NCI-H1930 (cell line): ENCODE measurements at regions not wholly inside any gene's neighbourhood (a gene's known extent, or its start where the extent isn't known, plus 50 kb on each side); places are given as distances from the start of the nearest gene placed in this dataset.
"Not testable (repeated sequence)": the region's sequence is repeated elsewhere in the genome, so short reads cannot be mapped to it uniquely, and the experiment has no call there.

Source experiments
- DNase-seq, 2 experiments: peaks; one replicate each; lab custom pipeline; 2025; lab: John Stamatoyannopoulos, UW

DNA sequence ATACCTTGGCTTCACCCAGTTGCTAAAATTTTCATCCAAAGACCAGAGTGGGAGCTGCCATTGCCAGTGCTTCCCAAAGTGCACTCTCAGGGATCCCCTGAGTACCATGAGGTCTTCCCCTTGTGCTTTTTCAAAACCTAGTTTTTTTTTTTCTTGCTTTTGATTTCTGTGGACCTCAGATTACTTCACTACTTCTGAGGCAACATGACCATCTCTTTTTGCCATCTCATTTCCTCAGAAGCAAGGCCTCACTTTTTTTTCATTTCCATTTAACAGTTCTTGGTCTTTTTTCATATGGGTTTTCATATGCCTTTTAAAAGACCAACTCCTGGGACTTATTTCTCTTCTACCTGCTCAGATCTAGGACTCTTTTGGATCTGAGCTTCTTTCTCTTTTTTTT lies 64.1 kb upstream of the MMS22L start:
- DNase-seq: no peak

DNA sequence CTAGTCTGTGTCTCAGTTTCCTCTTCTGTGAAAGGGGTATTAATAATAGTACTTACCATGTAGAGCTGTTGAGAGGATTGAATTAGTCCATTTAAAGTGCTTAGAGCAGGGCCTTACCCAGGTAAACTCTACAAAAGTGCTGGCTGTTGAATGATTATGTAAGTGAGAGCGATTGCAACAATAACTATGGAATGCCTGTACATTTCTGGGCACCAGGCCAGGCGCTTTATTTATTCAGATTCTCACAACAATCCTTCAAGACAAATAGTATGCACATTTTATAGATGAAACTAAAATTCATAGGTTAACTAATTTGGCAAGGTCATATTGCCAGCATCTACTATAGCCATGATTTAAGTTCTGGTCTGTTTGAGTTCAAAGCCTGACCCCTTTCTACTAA lies 78.3 kb upstream of the MMS22L start:
- DNase-seq: no peak

DNA sequence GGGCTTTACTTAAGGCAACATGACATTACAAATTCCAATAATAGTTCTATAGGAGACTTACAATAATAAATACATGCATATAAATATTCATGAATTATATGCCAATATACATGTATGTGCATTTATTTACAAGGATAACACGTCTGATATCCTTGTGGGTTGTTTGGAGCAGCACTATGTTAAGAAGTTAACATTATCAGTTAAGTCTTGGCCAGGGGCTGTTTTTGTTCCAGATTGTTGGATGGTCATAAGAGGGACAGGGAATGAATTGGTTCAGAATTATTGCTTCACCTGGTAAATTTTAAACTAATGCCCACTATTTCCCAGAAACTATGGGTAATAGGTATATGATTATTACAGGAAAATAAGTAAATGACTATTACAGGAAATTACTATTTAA lies 81.3 kb upstream of the MMS22L start:
- DNase-seq: no peak

DNA sequence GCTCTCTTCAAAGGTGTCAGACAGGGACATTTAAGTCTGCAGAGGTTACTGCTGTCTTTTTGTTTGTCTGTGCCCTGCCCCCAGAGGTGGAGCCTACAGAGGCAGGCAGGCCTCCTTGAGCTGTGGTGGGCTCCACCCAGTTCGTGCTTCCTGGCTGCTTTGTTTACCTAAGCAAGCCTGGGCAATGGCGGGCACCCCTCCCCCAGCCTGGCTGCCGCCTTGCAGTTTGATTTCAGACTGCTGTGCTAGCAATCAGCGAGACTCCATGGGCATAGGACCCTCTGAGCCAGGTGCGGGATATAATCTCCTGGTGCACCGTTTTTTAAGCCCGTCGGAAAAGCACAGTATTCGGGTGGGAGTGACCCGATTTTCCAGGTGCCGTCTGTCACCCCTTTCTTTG lies 99.1 kb upstream of the MMS22L start:
- DNase-seq: not testable (repeated sequence)

DNA sequence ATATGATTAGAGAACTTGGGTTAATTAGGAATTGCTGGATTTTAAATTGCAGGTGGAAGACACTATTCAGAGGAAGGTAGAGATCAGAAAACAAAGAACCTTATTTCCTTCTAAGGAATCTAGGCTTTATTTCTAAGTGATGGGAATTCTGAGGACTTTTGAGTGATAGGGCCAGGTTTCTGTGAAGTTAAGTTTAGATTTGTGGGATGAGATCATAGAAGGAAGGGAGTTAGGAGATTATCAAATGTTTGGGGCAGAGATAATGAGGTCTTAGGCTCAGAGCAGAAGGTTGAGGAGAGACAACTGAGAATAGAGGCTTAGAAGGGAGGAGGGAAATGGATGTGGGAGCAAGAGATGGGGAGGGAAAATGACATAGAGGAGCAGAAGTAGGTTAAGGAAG lies 109.7 kb upstream of the MMS22L start:
- DNase-seq: no peak

DNA sequence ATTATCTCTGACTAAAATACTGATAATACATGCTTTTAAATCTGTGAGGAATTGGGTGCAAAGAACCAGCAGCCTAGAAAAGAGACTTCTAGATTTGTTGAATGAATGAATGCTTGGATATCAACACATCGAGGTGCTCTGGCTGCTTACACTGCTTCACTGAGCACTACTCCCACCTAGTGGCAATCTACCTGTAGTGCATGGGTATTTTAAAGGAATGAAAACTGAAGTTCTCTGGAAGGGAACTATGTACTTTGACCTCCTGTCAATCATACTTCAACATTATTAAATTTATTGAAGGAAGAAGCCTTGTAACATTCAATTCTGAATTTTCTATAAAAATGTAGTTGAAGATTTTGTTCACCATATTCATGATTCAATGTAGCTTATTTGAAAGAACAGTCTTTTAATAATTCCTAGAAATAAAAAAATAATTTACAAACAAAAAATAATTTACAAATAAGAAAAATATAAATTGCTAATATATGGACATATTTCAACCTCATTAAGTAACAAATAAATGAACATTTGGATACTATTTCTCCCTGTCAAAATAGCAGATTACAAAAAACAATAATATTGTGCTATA lies 111.2 kb upstream of the MMS22L start:
- peak in 1 of 2 experiments; percentile 31 for DNase-seq

DNA sequence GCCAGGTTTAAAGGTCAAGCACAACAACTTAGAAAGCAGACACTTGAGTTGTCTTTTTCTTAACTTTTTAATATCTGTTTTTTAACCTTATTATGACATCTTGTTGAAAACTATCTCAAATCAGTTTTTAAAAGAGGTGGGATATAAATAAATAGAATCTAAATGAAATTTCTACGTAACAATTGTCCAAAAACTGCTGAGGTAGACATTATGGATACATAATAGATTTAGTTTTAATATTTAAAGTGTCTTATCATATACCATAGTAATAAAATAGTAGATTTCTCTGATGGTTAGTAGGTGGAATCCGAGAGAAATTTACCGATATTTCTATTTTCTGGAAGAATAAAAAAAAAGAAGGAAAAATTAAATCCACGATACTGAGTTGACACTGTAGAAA lies 113.9 kb upstream of the MMS22L start:
- no peak for DNase-seq

DNA sequence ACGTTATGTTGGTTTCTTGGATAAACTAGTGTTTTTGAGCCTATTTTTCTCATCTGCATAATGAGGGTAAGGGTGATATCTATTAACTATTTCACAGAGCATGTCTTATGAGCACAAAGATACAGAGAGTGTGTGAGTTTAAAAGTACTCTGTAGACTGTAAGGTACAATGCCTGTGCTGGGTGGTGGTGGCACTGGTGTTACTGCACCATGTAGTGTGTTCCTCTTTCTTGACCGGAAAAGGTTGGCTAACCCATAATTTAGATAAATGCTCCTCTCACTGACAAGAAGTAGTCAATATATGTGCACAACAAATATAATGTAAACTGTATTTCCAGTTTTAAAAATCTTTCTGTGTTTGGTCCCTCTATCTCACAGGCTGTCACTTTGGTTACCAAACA lies 116.2 kb upstream of the MMS22L start:
- no peak for DNase-seq

DNA sequence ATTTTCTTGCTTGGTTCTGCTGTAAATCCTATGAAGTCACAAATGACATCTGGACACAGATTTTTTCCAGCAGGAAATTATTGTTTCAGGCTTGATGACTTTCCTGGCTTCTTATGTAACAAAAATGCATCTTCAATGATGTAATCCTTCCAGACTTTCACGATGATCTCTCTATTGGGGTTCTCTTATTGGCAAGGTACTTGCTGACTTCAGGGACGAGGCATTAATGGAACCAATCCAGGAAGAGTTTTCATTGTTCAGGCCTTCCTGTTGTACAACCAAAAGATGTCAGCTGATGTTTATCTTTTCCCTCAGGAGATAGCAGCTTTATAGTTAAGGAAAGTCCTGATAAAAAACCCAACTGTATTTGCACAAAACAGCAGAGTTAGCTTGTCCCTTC lies 118.5 kb upstream of the MMS22L start:
- DNase-seq: no peak

DNA sequence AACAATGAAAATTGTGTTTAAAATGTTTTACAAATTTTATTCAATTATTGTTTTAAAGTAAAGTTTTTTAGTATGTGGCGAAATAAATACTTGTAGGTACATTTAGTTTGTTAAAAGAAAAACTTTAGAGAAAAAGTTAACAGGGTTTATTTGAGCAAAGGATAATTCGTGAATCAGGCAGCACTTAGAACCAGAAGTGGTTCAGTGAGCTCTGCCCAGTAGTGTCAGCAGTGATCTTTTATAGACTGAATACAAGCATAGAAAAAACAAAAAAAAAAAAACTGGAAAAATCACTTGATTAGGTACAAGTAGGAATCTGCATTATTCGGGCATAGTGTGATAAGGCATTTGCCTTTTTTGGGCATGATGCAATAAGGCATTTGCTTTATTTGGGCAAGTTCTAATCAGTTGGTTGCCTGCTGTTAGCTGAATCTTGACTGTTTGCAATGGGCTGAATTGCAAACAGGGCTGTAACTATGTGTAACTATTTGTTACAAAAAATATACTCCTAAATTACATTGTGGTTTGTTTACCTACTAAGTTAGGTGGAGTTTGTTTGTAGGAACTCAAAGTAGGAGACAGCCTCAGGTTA lies 122.9 kb upstream of the MMS22L start:
- DNase-seq: peak in 1 of 2 experiments; percentile 25

DNA sequence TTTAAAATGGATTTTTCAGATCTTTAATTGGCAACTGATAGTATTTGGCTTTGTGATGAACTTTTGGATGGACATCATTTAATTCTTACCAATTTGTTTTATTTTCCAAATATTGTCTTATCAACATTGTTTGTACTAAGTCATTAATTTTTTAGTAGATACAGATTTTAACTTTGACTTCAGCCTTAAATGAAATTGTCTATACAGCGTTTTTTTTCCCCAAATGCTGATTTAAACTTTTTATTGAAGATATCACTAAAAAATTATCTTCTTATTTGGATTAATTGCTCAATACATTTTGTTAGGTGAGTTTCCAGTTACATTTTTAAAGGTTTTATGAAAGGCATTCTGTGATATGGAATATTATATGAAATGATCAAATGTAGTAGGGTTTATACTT lies 123.6 kb upstream of the MMS22L start:
- DNase-seq: no peak

DNA sequence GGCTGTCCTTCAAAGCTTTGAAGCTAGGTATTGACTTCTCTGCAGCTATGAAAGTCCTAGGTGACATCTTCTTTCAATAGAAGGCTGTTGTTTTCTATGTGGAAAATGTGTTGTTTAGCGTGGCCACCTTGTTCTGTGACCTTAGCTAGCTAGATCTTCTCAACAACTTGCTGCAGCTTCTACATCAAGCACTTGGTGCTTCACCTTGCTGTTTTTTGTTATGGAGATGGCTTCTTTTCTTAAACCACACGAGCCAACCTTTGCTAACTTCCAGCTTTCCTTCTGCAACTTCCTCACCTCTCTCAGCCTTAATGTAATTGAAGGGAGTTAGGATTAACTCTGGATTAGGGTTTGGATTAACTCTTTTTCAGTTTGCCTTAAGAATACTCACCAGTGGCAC lies 128.6 kb upstream of the MMS22L start:
- no peak for DNase-seq

DNA sequence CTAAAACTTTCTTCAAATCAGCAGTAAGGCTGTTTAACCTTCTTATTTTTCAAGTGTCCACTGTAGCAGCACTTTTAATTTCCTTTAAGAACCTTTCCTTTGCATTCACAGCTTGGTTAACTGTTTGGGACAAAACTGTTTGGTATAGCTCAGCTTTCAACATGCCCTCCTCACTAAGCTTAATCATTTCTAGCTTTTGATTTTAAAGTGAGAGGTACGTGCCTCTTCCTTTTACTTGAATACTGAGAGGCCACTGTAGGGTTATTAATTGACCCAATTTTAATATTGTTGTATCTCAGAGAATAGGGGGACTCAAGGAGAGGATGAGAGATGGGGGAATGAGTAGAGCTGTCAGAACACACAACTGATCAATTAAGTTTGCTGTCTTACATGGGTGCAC lies 129.5 kb upstream of the MMS22L start:
- DNase-seq: no peak

DNA sequence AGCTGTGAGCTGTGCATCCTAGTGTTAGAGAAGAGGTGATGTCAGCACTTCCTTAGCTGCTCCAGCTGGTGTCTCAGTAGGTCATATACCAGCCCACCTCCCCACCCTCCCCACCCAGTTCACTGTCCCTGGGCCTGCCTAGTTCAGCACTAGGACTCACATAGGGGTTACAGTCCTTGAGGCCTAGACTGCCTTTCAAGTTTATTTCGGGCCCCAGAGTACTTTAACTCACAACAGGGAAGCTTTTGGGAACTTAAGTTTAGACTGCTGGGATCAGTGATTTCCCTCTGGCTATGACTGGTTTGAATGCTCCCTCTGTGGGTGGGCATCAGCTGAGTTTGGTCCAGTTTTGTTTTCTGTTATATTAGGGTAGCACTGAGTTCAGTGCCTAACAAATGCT lies 139.2 kb upstream of the MMS22L start:
- no peak for DNase-seq

DNA sequence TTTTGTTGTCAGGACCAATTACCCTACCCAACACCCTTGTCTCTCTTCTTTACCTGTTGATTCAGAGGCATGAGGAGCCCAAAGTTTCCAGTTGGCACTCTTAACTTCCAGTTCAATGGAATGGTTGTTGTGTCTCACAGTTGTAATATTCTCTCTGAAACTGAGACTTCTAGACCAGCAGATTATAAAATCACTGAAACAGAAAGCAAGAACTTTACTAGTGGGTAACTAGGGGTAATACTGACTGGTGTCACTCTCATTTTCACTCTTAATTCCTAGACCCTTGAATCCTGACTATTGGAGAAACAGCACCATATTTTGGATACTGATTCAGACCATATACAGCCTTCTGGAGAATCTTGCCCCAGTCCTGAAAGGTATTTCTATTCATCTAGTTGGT lies 140.2 kb upstream of the MMS22L start:
- no peak for DNase-seq

DNA sequence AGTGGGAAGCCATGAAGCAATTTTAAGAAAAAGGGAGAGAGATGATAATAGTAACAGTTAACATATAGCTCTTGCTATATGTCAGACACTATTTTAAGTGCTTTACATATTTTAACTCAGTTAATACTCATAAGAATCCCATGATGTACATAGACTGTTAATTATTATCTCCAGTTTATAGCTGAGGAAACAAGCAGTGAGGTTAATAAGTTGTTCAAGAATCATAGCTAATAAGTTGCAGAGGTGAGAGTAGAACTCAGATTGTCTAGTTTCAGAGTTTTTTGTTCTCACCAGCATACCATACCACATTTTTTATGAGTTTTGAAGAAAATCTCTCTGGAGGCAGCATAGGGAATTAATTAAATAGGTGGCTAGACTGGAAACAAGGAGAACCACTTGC lies 144.6 kb upstream of the MMS22L start:
- DNase-seq: no peak

DNA sequence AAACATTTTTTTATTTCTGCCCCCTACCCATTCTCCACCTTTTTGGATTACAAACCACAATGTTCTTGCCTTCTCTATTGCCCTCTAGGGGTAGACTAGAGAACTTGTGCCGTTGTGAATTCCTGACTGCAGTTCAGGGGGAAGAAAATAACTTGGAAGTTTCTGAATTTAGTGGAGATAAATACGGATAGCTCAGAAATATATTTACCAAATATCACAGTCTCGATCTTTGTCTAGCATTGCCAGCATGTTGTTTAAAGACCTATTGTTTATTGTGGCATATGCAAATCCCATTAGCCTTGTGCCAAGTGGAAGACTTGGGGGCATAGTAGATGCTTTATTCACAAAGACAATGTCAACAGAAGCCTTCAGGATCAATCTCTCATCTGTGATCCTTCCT lies 154.1 kb upstream of the MMS22L start:
- DNase-seq: no peak

DNA sequence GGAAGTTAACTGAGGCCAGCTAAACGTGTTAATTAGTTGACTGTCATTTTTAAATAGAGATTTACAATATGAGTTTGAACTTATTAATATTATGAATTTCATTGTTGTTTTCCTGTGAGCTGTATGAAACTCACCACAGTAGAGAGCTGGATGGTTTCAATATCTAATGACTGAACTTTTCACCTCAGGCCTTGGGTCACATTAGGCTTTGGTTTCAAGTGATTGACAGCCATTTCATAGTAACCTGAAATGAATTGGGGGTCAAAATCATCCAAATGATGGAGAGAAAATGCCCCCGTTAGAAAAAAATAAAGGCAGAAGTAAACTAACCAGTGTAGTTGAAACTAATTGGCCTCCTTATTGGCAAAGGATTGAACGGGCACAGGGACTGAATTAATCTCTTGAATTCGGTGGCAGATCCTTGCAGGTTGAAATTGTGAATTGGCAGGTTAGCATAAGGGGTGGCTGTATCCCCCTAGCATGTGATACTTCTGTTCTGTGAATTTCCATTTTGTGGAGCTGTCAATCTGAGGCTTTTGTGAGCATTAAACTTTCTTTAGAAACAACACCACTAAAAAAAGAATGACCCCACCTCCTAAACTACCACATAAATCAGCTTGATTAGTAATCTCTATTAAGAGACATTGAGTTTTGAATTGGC lies 155.1 kb upstream of the MMS22L start:
- DNase-seq: no peak

DNA sequence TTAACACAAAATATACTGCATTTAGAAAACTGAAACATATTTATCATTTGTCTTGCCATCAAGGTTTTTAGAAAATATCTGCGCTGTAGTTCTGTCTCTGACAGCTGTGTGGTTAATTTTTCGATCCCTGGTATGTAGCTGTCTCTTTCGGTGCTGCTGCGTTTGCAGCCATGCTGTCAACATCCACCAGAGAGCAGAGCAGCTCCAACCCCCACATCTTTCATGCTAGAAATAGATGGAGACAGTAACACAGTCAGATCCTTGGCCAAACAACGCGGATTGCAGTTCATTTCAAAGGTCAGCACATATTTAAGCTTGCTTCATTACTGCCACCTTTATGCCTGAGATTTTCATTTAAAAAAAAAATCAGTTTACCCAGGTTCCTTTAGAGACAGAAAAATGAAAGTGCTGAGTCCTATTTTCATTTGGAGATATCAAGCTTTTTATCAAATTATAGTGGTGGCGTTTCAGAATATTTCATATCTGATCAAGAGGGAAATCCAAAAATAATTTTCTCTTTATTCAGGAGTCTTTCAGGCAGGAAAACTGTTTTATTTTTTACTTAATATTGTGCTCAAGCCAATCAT lies 157.7 kb upstream of the MMS22L start:
- peak; percentile 30 to 40 for DNase-seq

DNA sequence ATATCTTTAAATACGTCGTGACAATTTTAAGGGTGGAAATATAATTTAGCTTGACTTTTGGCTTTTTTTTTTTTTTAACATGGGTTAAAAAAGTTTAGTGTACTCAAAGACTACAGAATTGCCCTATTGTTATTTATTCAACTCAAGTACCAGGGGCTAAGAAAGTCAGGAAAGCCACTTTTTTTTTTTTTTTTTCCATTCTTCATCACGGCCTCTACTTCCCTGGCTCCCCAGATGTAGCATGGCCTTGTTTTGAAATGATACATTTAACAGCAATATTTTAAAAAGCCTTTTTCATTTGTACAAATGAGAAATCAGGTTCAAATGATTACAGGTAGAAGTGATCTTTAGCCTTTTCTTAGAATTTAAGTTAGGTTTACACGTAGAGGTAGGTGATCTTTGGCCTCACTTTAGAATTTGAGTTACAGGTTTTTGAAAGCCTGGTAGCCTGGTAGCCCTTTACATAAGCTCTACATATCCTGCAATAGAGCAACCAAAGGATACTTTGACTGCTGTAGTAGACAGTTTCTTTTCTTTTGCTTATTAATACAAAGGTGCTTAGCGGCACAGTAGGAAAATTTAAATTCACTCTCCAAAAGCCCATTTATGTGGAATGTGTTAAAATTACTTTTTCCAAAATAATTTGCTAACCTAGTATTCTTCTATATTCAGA lies 160.5 kb upstream of the MMS22L start:
- DNase-seq: no peak

DNA sequence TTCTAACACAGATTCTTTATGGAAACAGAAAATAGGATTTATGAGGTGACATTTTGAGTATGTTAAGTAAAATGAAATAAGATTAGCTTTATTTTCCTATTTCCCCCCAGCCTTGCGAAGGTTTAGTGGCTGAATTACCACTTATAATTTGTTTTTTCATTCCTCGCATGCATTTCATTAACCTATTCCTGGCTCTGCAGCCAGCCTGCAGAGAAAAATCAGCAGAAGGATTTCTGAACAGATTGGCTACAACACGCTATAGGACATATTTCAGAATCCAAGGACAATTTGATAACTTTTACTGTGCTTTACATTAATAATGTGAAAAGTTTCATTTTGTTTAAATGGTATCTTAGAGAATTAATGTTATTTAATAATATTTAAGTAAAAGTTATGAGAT lies 162.4 kb upstream of the MMS22L start:
- no peak for DNase-seq

DNA sequence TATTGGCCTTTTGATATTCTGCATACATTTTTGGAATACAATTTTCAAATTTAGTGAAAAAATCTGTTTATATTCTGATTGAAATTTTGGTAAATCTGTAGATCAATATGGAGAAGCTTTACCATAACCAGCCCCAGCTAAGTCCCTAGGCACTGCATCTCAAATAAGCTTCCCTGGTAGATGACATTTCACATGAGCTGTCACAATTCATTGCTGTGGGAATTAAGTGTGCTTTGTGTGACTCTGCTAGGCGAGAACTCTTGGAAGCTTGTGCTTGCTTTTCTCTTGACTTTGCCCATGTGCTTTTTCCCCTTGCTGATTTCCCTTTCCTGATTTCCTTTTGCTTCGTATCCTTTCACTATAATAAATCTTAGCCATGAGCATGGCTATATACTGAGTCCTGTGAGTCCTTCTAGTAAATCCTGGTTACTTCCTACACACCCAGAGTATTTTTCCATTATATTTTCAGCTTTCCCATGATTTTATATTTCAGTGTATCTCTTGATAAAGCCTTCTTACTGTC lies 166.5 kb upstream of the MMS22L start:
- no peak for DNase-seq

DNA sequence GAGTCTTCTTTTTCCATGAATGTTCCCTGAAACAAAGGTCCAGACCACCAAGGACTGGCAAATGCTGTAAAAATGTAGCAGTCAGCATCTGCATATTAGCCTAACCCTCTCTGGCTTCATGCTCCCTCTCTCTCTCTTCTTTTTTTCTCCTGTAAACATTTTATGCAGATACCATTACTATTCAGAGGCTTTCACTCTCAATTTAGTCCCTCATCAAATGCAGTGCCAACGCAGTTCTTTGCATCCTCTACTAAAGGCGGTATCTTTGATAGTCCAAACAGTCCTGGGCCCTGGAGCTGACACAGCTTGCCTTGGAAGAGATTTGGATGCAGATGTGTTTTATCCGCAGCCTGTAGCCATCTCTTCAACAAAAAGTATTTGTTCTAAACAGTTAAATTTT lies 167.1 kb upstream of the MMS22L start:
- DNase-seq: no peak
